Stimulated activated CD4-positive, alpha-beta T cell treated with anti-CD3 and anti-CD28 coated beads, Interleukin-4, amount 100 ng/mL, for 4 hours (primary cell): ENCODE measurements at regions not wholly inside any gene's neighbourhood (a gene's known extent, or its start where the extent isn't known, plus 50 kb on each side); places are given as distances from the start of the nearest gene placed in this dataset.
"Not testable (repeated sequence)": the region's sequence is repeated elsewhere in the genome, so short reads cannot be mapped to it uniquely, and the experiment has no call there.

Experiments used
- DNase-seq, 2 experiments: peaks; one replicate each; pipeline ENCODE4 v3.0.0-alpha.2; 2020

- no peak for DNase-seq
Measured at GRCh38 chr22:27104449-27104848, 447.1 kb downstream of the MIAT start.

- no peak for DNase-seq
Measured at GRCh38 chr22:27105142-27106025, 448.0 kb downstream of the MIAT start.

- no peak for DNase-seq
Measured at GRCh38 chr22:27106985-27107384, 449.6 kb downstream of the MIAT start.

- no peak for DNase-seq
Measured at GRCh38 chr22:27107386-27107785, 450.0 kb downstream of the MIAT start.

GRCh38 chr22:27107824-27108223, 450.4 kb downstream of the MIAT start:
- DNase-seq = no peak

- DNase-seq = no peak
Measured at GRCh38 chr22:27108425-27109114, 451.2 kb downstream of the MIAT start.

GRCh38 chr22:27109406-27109805, 452.0 kb downstream of the MIAT start:
- DNase-seq = not testable (repeated sequence)

- no peak for DNase-seq
Measured at GRCh38 chr22:27110665-27111451, 453.5 kb downstream of the MIAT start.

- DNase-seq = no peak
Measured at GRCh38 chr22:27111796-27112672, 454.6 kb downstream of the MIAT start.

- no peak for DNase-seq
Measured at GRCh38 chr22:27113211-27113635, 455.8 kb downstream of the MIAT start.

- no peak for DNase-seq
Measured at GRCh38 chr22:27113641-27114040, 456.3 kb downstream of the MIAT start.

- DNase-seq = no peak
Measured at GRCh38 chr22:27114186-27114585, 456.8 kb downstream of the MIAT start.

- no peak for DNase-seq
Measured at GRCh38 chr22:27115410-27115809, 458.0 kb downstream of the MIAT start.

GRCh38 chr22:27115816-27116256, 458.4 kb downstream of the MIAT start:
- DNase-seq = no peak

- no peak for DNase-seq
Measured at GRCh38 chr22:27116312-27117086, 459.1 kb downstream of the MIAT start.

- DNase-seq = no peak
Measured at GRCh38 chr22:27120036-27120435, 462.6 kb downstream of the MIAT start.

GRCh38 chr22:27122574-27122973, 465.2 kb downstream of the MIAT start:
- no peak for DNase-seq

- no peak for DNase-seq
Measured at GRCh38 chr22:27123880-27124279, 466.5 kb downstream of the MIAT start.

- no peak for DNase-seq
Measured at GRCh38 chr22:27124351-27124966, 467.1 kb downstream of the MIAT start.

- no peak for DNase-seq
Measured at GRCh38 chr22:27125539-27125938, 468.2 kb downstream of the MIAT start.

- no peak for DNase-seq
Measured at GRCh38 chr22:27127911-27128310, 470.5 kb downstream of the MIAT start.
